Naive thymus-derived CD4-positive, alpha-beta T cell (primary cell): ENCODE measurements at regions not wholly inside any gene's neighbourhood (a gene's known extent, or its start where the extent isn't known, plus 50 kb on each side); places are given as distances from the start of the nearest gene placed in this dataset.
"Not testable (repeated sequence)": the region's sequence is repeated elsewhere in the genome, so short reads cannot be mapped to it uniquely, and the experiment has no call there.

Experiments used
- ATAC-seq: fragments of 150-1000 bp; cut with Tn5 transposase; 2 replicates; pipeline ENCODE4 v1.10.0; 2021; ENCODE audit warnings: mild to moderate bottlenecking, moderate library complexity
- CTCF ChIA-PET: fragments of 350-600 bp; sonication (Branson Sonifier 250); formaldehyde crosslinking; loops from one replicate; lab custom pipeline; 2021; ENCODE audit warnings: antibody characterized with exemption; lab: Charles Lee
- POLR2A ChIA-PET: fragments of 350-600 bp; sonication (Branson Sonifier 250); formaldehyde crosslinking; loops from one replicate; lab custom pipeline; 2021; ENCODE audit warnings: antibody characterized with exemption, inconsistent platforms; lab: Charles Lee
- DNase-seq, 9 donors: peaks; one replicate each; pipeline versions ENCODE4 v3.0.0 to v3.0.0-alpha.2; 2020 to 2022; ENCODE audit warnings: mixed read lengths in 1 of 9
- H3K27ac ChIP-seq: one replicate; pipeline ENCODE4 v1.7.0; 2013; ENCODE audit warnings: mild to moderate bottlenecking, low read depth, low read length, moderate library complexity
- H3K27me3 ChIP-seq, 2 donors: one replicate each; pipeline ENCODE4 v1.7.0; 2013; ENCODE audit warnings: low read length in 2 of 2, mild to moderate bottlenecking in 2 of 2, moderate library complexity in 2 of 2; ENCODE audit not compliant: control insufficient read depth in 2 of 2, insufficient read depth in 2 of 2
- H3K36me3 ChIP-seq, 3 experiments: 1 replicate in 2 of 3; 2 replicates in 1 of 3; pipeline ENCODE4 v1.7.0; 2013; ENCODE audit warnings: low read length in 3 of 3, mild to moderate bottlenecking in 3 of 3, moderate library complexity in 1 of 3; ENCODE audit not compliant: insufficient read depth in 3 of 3, control insufficient read depth in 2 of 3
- H3K4me1 ChIP-seq, 2 donors: one replicate each; pipeline ENCODE4 v1.7.0; 2013; ENCODE audit warnings: low read length in 2 of 2, mild to moderate bottlenecking in 2 of 2, moderate library complexity in 1 of 2; ENCODE audit not compliant: control insufficient read depth in 2 of 2, insufficient read depth in 2 of 2
- H3K4me3 ChIP-seq: 2 replicates; pipeline ENCODE4 v1.7.0; 2013; ENCODE audit warnings: mild to moderate bottlenecking, low read length
- H3K9me3 ChIP-seq, 3 experiments: 1 replicate in 2 of 3; 2 replicates in 1 of 3; pipeline ENCODE4 v1.7.0; 2013; ENCODE audit warnings: low read length in 3 of 3; ENCODE audit not compliant: control insufficient read depth in 2 of 3
- H3K27ac Mint-ChIP-seq, 9 donors: one replicate each; pipeline ENCODE4 v1.8.0; 2020 to 2022; ENCODE audit warnings: mixed read lengths in 9 of 9, mild to moderate bottlenecking in 8 of 9, moderate library complexity in 5 of 9, inconsistent platforms in 2 of 9
- H3K27me3 Mint-ChIP-seq, 5 donors: one replicate each; pipeline ENCODE4 v1.8.0; 2021 to 2022; ENCODE audit warnings: mixed read lengths in 5 of 5, mild to moderate bottlenecking in 1 of 5
- H3K36me3 Mint-ChIP-seq, 5 donors: one replicate each; pipeline ENCODE4 v1.8.0; 2020 to 2022; ENCODE audit warnings: mixed read lengths in 5 of 5, mild to moderate bottlenecking in 3 of 5, inconsistent platforms in 1 of 5
- H3K4me1 Mint-ChIP-seq, 7 donors: one replicate each; pipeline ENCODE4 v1.8.0; 2020 to 2022; ENCODE audit warnings: mixed read lengths in 7 of 7, mild to moderate bottlenecking in 3 of 7, inconsistent platforms in 1 of 7
- H3K4me3 Mint-ChIP-seq, 10 donors: one replicate each; pipeline ENCODE4 v1.8.0; 2020 to 2022; ENCODE audit warnings: mild to moderate bottlenecking in 10 of 10, mixed read lengths in 10 of 10, moderate library complexity in 6 of 10, inconsistent platforms in 2 of 10
- H3K9me3 Mint-ChIP-seq, 11 donors: one replicate each; pipeline ENCODE4 v1.8.0; 2020 to 2022; ENCODE audit warnings: mixed read lengths in 11 of 11, mild to moderate bottlenecking in 4 of 11, inconsistent platforms in 1 of 11, moderate library complexity in 1 of 11
- intact Hi-C, 2 donors: fragments of 100-400 bp; cut with micrococcal nuclease; formaldehyde crosslinking; loops; one replicate each; pipeline ENCODE4 v1.15.1; 2023

GRCh38 chr11:67781967-67782366 lies 107.5 kb upstream of the ALDH3B2 start:
- H3K27ac ChIP-seq, ATAC-seq, H3K9me3 Mint-ChIP-seq, H3K4me1 Mint-ChIP-seq, H3K27ac Mint-ChIP-seq, H3K27me3 ChIP-seq, H3K4me3 ChIP-seq, DNase-seq, H3K36me3 ChIP-seq, H3K4me1 ChIP-seq, H3K36me3 Mint-ChIP-seq, H3K4me3 Mint-ChIP-seq, POLR2A ChIA-PET, intact Hi-C loops, CTCF ChIA-PET, H3K9me3 ChIP-seq: not testable (repeated sequence)
- H3K27me3 Mint-ChIP-seq, result peaks cover 8 to 18% (median 13%) of the 10 kb centered on the region in 5 donors

- intact Hi-C loops, H3K9me3 Mint-ChIP-seq, H3K27ac Mint-ChIP-seq, ATAC-seq, POLR2A ChIA-PET, CTCF ChIA-PET, DNase-seq, H3K4me1 Mint-ChIP-seq, H3K4me1 ChIP-seq, H3K9me3 ChIP-seq, H3K27ac ChIP-seq, H3K36me3 Mint-ChIP-seq, H3K36me3 ChIP-seq, H3K4me3 Mint-ChIP-seq, H3K4me3 ChIP-seq, H3K27me3 ChIP-seq: not testable (repeated sequence)
- H3K27me3 Mint-ChIP-seq, result peaks cover 8 to 18% (median 14%) of the 10 kb centered on the region in 5 donors
These were observed 107.1 kb upstream of the ALDH3B2 start for GRCh38 chr11:67781506-67781905.

GRCh38 chr11:67780056-67780455 lies 105.6 kb upstream of the ALDH3B2 start:
- Histone ChIP-seq H3K27ac (no peak overlapping the region), H3K9me3 (no peaks in the 10 kb centered on the region), H3K4me3 (no peak overlapping the region), H3K4me1 (no peaks in the 10 kb centered on the region), H3K27me3 (no peaks in the 10 kb centered on the region), H3K36me3 (no peaks in the 10 kb centered on the region)
- peaks cover 0 to 4% (median 0%) of the 10 kb centered on the region in 11 donors for H3K9me3 Mint-ChIP-seq
- peaks cover 11 to 30% (median 20%) of the 10 kb centered on the region in 5 donors for H3K27me3 Mint-ChIP-seq
- H3K27ac Mint-ChIP-seq, result no peak overlapping the region
- no peak for DNase-seq
- no peak overlapping the region for H3K4me3 Mint-ChIP-seq
- POLR2A ChIA-PET, result no interaction called here
- ATAC-seq, result no peak
- no peaks in the 10 kb centered on the region for H3K4me1 Mint-ChIP-seq
- no peaks in the 10 kb centered on the region for H3K36me3 Mint-ChIP-seq
- intact Hi-C loops, result no loop called here
- CTCF ChIA-PET, result no interaction called here

- H3K4me3 ChIP-seq, H3K27ac ChIP-seq, CTCF ChIA-PET, H3K27me3 ChIP-seq, H3K4me1 ChIP-seq, H3K36me3 Mint-ChIP-seq, H3K4me1 Mint-ChIP-seq, POLR2A ChIA-PET, intact Hi-C loops, H3K27ac Mint-ChIP-seq, DNase-seq, ATAC-seq, H3K36me3 ChIP-seq, H3K9me3 ChIP-seq, H3K4me3 Mint-ChIP-seq, H3K9me3 Mint-ChIP-seq: not testable (repeated sequence)
- peaks cover 19 to 37% (median 27%) of the 10 kb centered on the region in 5 donors for H3K27me3 Mint-ChIP-seq
These were observed 104.9 kb upstream of the ALDH3B2 start for GRCh38 chr11:67779189-67779875.

- POLR2A ChIA-PET, result no interaction called here
- DNase-seq, result no peak
- no peaks in the 10 kb centered on the region for H3K36me3 ChIP-seq
- no peak for ATAC-seq
- H3K27me3 ChIP-seq, result no peaks in the 10 kb centered on the region
- intact Hi-C loops, result no loop called here
- H3K9me3 ChIP-seq, result no peaks in the 10 kb centered on the region
- peaks cover 0 to under 1% (median 0%) of the 10 kb centered on the region in 11 donors for H3K9me3 Mint-ChIP-seq
- peaks cover 27 to 45% (median 35%) of the 10 kb centered on the region in 5 donors for H3K27me3 Mint-ChIP-seq
- H3K4me1 Mint-ChIP-seq, result no peaks in the 10 kb centered on the region
- CTCF ChIA-PET, result interaction anchor here (0.6 kb wide), 1 partner anchor 215 kb away, joined by 3 read pairs; no protein-coding TSS in a partner anchor
- no peaks in the 10 kb centered on the region for H3K4me1 ChIP-seq
- no peak overlapping the region for H3K27ac Mint-ChIP-seq
- no peak overlapping the region for H3K27ac ChIP-seq
- H3K4me3 ChIP-seq, result no peak overlapping the region
- no peaks in the 10 kb centered on the region for H3K36me3 Mint-ChIP-seq
- H3K4me3 Mint-ChIP-seq, result no peak overlapping the region
These were observed 102.6 kb upstream of the ALDH3B2 start for GRCh38 chr11:67776852-67777520.

- H3K36me3 ChIP-seq, H3K27ac Mint-ChIP-seq, intact Hi-C loops, H3K36me3 Mint-ChIP-seq, H3K4me3 Mint-ChIP-seq, H3K27me3 ChIP-seq, DNase-seq, H3K4me3 ChIP-seq, H3K4me1 Mint-ChIP-seq, H3K27ac ChIP-seq, H3K9me3 Mint-ChIP-seq, POLR2A ChIA-PET, ATAC-seq, H3K9me3 ChIP-seq, H3K4me1 ChIP-seq: not testable (repeated sequence)
- peaks cover 22 to 36% (median 27%) of the 10 kb centered on the region in 5 donors for H3K27me3 Mint-ChIP-seq
- CTCF ChIA-PET, result interaction anchor here (0.6 kb wide), 1 partner anchor 518 kb away, joined by 3 read pairs; no protein-coding TSS in a partner anchor
These were observed 99.8 kb upstream of the ALDH3B2 start for GRCh38 chr11:67774175-67774574.
